ENCODE measurements at regions not wholly inside any gene's neighbourhood (a gene's known extent, or its start where the extent isn't known, plus 50 kb on each side); places are given as distances from the start of the nearest gene placed in this dataset.

GRCh38 chr18:44031063-44031462, 649.6 kb upstream of the SETBP1 start:
- no peak overlapping the region for H3K4me3 Mint-ChIP-seq (ENCODE audit: unreplicated experiment)
- peaks cover 8% of the 10 kb centered on the region for H3K4me1 Mint-ChIP-seq (ENCODE audit: low read depth)
- no peaks in the 10 kb centered on the region for H3K27me3 Mint-ChIP-seq (ENCODE audit: low read depth)
- H3K27ac Mint-ChIP-seq (ENCODE audit: unreplicated experiment), result no peak overlapping the region
- H3K9me3 Mint-ChIP-seq (ENCODE audit: low read depth), result peaks cover 4% of the 10 kb centered on the region
- no peak for TF ChIP-seq CTCF (IDR thresholded peaks at IDR 0.05)
- DNase-seq (ENCODE audit: low spot score), result no peak
- peaks cover 2% of the 10 kb centered on the region for H3K36me3 Mint-ChIP-seq (ENCODE audit: low read depth)

GRCh38 chr18:44033144-44033701, 647.5 kb upstream of the SETBP1 start:
- DNase-seq (ENCODE audit: low spot score), result no peak
- H3K4me1 Mint-ChIP-seq (ENCODE audit: low read depth), result peaks cover 8% of the 10 kb centered on the region
- no peak overlapping the region for H3K4me3 Mint-ChIP-seq (ENCODE audit: unreplicated experiment)
- H3K27ac Mint-ChIP-seq (ENCODE audit: unreplicated experiment), result no peak overlapping the region
- no peak for TF ChIP-seq CTCF (IDR thresholded peaks at IDR 0.05)
- H3K27me3 Mint-ChIP-seq (ENCODE audit: low read depth), result no peaks in the 10 kb centered on the region
- peaks cover 2% of the 10 kb centered on the region for H3K36me3 Mint-ChIP-seq (ENCODE audit: low read depth)
- peaks cover 4% of the 10 kb centered on the region for H3K9me3 Mint-ChIP-seq (ENCODE audit: low read depth)

- DNase-seq (ENCODE audit: low spot score), result no peak
- no peak for TF ChIP-seq CTCF (IDR thresholded peaks at IDR 0.05)
- Mint-ChIP-seq H3K4me3 (ENCODE audit: unreplicated experiment) (no peak overlapping the region), H3K4me1 (ENCODE audit: low read depth) (peaks cover 8% of the 10 kb centered on the region), H3K36me3 (ENCODE audit: low read depth) (peaks cover 2% of the 10 kb centered on the region), H3K27ac (ENCODE audit: unreplicated experiment) (no peak overlapping the region), H3K27me3 (ENCODE audit: low read depth) (no peaks in the 10 kb centered on the region), H3K9me3 (ENCODE audit: low read depth) (no peaks in the 10 kb centered on the region)
Observed at GRCh38 chr18:44035554-44035953, 645.1 kb upstream of the SETBP1 start.

- no peaks in the 10 kb centered on the region for H3K9me3 Mint-ChIP-seq (ENCODE audit: low read depth)
- no peak for DNase-seq (ENCODE audit: low spot score)
- H3K27me3 Mint-ChIP-seq (ENCODE audit: low read depth), result no peaks in the 10 kb centered on the region
- H3K4me3 Mint-ChIP-seq (ENCODE audit: unreplicated experiment), result no peak overlapping the region
- no peak for TF ChIP-seq CTCF (IDR thresholded peaks at IDR 0.05)
- no peaks in the 10 kb centered on the region for H3K36me3 Mint-ChIP-seq (ENCODE audit: low read depth)
- no peak overlapping the region for H3K27ac Mint-ChIP-seq (ENCODE audit: unreplicated experiment)
- peaks cover 8% of the 10 kb centered on the region for H3K4me1 Mint-ChIP-seq (ENCODE audit: low read depth)
Observed at GRCh38 chr18:44036501-44036900, 644.2 kb upstream of the SETBP1 start.

GRCh38 chr18:44039216-44039615, 641.5 kb upstream of the SETBP1 start:
- no peaks in the 10 kb centered on the region for H3K9me3 Mint-ChIP-seq (ENCODE audit: low read depth)
- H3K4me3 Mint-ChIP-seq (ENCODE audit: unreplicated experiment), result no peak overlapping the region
- H3K4me1 Mint-ChIP-seq (ENCODE audit: low read depth), result peaks cover 8% of the 10 kb centered on the region
- no peaks in the 10 kb centered on the region for H3K36me3 Mint-ChIP-seq (ENCODE audit: low read depth)
- no peak overlapping the region for H3K27ac Mint-ChIP-seq (ENCODE audit: unreplicated experiment)
- H3K27me3 Mint-ChIP-seq (ENCODE audit: low read depth), result no peaks in the 10 kb centered on the region
- TF ChIP-seq CTCF (IDR thresholded peaks at IDR 0.05), result no peak
- no peak for DNase-seq (ENCODE audit: low spot score)

Measured in chondrocyte (in vitro differentiated cells).